NK-92 (cell line): ENCODE measurements at regions not wholly inside any gene's neighbourhood (a gene's known extent, or its start where the extent isn't known, plus 50 kb on each side); places are given as distances from the start of the nearest gene placed in this dataset.

Experiments
- DNase-seq: peaks from one replicate; lab custom pipeline; 2025; ENCODE audit not compliant: unreplicated experiment; lab: John Stamatoyannopoulos, UW

GRCh38 chr4:28354880-28355656, 1494.4 kb downstream of the STIM2 start:
- no peak for DNase-seq

- DNase-seq, result no peak
Observed at GRCh38 chr4:28357990-28358389, 1497.3 kb downstream of the STIM2 start.

- no peak for DNase-seq
Observed at GRCh38 chr4:28358606-28359005, 1498.0 kb downstream of the STIM2 start.

DNA sequence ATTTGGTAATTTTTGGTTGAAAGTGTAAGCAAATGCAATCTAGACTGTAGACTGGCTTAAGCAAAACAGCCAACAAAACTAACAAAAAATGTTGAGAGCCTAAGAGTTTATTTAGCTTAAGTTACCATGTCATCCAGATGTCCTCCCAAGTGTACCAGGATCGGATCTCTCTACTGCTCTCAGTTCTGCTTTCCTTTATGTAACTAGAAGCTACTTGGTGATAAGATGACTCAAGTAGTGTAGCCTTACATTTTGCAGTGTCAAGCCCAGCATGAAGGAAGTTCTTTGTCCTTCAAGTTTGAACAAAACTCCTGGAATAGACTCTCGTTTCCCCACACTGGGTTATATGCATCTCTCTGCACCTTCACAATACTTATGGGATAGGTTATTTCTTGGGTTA, 1500.0 kb downstream of the STIM2 start:
- DNase-seq, result no peak

- DNase-seq, result no peak
Observed at GRCh38 chr4:28362169-28362568, 1501.5 kb downstream of the STIM2 start.

DNA sequence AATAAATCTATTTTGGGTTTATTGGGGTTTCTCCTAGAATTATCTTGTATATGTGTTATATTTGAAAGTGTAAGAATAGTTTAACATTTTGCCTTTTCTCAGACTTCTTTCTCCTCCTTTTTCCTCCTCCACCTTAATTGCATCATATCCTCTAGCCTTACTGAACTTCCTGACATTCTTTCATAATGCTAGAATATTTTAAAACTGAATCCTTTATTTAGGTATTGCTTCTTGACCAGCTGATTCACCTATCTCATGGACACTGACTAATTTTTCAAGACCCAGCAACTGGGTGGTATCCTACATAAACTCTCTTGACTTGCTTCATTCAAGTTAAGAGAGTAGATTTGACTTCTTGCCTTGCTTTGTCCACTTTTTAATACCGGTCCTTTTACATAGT, 1508.9 kb downstream of the STIM2 start:
- no peak for DNase-seq

DNA sequence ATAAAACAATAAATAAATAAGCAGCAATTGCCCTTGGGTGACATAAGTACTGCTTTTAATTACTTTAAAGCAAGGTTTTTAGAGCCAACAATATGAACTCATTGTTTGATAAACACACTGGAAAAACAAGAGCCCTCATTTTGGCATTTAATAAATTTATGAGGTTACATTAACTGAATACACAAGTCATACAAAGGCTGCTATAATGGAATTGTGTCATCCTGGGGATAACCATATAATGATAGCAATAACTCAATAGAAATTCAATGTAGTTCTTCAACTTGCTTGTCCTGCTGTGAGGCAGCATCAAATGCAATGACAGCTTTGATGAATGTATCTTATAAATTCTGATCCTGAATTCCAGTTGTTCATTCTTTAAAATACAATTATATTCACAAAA, 1512.5 kb downstream of the STIM2 start:
- DNase-seq, result no peak

DNA sequence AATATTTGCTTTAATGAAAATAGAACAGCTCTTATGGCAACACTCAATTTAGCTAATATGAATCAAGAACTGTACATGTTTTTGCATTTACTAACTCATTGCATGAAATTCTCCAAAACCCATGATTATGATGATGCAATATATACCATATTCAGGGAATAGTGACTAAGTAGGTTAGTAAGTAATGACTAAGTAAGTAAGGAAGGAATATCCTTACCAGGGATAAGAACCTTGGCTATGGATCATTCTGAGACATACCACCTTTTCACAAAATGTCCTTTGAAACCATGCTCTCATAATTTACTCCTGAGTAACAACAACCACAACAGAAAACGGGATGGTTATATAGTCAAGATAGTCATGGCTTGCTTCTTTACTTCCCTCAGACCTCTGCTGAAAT, 1513.0 kb downstream of the STIM2 start:
- DNase-seq, result no peak

DNA sequence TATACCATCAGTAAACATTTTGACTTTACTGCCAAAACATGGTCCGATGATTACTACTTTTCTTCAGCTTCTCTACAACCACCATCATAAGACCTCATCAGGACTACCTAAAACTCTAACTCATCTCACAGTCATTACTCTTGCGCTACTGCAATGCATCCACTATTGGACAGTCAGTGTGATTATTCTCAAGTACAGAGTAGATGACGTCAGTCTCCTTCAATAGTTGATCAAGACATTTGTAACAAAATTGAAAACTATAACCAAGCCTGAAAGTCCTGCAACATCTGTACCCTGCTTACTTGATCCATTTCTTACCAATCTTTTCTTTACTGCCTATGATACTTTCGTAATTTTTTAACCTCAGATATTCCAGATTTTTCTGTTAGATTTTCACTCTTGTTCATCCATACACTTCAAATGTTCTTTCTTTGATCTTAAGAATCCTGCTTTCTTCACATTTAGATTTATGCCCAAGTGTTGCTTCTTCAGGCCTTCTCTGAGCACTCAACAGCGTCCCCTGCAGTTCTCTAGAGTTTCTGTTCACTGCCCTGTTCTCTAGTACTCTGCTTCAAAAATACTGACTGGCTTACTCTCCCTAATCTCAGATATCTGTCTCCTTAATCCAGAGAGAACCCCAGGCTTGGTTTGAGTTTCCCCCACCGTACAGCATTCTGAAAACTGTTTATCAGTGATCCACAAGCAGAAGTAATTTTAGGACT, 1517.6 kb downstream of the STIM2 start:
- DNase-seq, result no peak

- DNase-seq, result no peak
Observed at GRCh38 chr4:28385801-28386200, 1525.2 kb downstream of the STIM2 start.

DNA sequence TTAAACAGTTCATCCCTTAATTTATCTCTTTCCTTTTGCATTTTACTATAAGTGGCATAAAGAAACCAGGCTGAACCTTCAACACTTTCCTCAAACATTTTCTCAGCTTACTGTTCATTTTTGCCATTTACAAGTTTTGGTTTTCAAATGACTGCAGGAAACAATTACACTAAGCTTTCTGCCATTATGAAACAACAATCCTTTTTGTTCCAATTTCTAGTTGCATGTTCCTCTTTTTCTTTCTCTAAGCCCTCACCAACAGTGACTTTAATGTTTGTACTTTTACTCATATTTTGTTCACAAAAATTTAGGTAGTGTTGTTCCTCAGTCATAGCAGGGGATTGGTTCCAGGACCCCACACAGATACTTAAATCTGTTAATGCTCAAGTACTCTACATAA, 1526.1 kb downstream of the STIM2 start:
- DNase-seq, result no peak

DNA sequence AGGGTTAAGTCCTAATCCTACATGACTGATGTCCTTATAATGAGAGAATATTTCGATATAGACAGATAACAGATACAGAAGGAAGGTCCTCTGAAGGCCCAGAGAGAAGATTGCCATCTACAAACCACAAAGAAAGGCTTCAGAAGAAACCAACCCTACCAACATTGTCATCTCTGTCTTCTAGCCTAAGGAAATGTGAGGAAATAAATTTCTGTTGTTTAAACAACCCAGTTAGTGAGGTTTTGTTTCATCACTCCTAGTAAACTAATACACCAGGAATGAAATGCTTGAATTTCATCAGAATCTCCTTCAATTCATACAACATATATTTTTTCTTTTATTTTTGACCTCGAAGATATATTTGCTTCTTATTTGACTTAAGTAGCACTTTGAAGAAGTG, 1527.8 kb downstream of the STIM2 start:
- DNase-seq, result no peak

GRCh38 chr4:28391877-28392276, 1531.2 kb downstream of the STIM2 start:
- DNase-seq, result no peak

- no peak for DNase-seq
Observed at GRCh38 chr4:28402751-28403150, 1542.1 kb downstream of the STIM2 start.

DNA sequence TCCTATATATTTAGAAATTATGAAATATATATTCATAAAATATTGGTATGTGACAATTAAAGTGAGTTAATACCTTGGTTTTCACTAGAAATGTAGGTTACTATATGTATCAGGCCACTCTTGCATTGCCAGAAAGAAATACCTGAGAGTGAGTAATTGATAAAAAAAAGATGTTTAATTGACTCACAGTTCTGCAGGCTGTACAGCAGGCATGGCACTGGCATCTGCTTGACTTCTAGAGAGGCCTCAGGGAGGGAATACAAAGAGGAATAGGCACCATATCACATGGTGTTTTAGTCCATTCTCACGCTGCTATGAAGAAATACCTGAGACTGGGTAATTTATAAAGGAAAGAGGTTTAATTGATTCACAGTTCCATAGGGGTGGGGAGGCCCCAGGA, 1560.6 kb downstream of the STIM2 start:
- no peak for DNase-seq

DNA sequence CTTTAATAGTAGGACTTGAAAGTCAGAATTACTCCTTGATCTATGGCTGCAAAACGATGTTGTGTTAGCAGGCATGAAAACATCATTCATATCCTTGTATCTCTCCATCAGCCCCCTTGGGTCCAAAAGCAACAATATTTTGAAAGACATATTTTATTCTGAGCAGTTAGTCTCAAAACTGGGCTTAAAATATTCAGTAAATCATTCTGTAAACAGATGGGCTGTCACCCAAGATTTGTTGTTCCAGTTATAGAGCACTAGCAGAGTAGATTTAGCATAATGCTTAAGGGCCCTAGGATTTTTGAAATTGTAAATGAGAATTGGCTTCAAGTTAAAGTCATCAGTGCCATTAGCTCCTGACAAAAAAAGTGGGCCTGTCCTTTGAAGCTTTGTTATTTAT, 1565.6 kb downstream of the STIM2 start:
- no peak for DNase-seq

- no peak for DNase-seq
Observed at GRCh38 chr4:28427306-28428085, 1566.9 kb downstream of the STIM2 start.

DNA sequence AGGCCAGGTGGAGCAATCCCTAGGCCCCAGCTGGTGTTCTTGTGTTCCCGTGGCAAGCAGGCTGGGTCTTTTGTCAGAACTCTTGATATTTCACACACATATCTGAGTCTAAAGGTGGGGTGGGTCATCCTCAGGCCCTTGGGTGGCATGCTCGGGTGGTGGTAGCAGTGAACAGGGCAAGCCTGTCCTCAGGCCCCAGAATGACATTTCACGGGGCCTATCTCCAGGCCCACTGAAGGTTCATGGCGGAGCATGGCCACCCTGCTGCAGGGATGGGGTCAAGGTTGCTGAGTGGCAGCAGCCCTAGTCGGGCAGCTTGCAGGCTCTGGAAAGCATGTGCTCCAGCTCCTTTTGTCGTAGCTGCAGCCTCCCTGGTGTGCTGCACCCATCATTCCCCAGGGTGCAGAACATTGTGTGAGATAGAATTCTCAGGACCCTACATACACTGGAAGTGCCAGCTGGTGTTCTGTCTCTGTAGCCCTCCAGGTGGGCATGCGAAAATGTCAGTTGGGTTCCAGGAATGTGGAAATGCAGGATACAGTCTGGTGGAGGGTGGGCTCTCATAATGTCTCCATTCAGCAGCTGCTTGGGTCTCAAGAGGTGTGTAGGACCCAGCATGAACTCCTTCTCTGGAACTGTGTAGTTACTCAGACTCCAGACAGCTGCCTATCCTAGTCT, 1571.8 kb downstream of the STIM2 start:
- DNase-seq, result no peak

GRCh38 chr4:28435314-28435713, 1574.7 kb downstream of the STIM2 start:
- no peak for DNase-seq

DNA sequence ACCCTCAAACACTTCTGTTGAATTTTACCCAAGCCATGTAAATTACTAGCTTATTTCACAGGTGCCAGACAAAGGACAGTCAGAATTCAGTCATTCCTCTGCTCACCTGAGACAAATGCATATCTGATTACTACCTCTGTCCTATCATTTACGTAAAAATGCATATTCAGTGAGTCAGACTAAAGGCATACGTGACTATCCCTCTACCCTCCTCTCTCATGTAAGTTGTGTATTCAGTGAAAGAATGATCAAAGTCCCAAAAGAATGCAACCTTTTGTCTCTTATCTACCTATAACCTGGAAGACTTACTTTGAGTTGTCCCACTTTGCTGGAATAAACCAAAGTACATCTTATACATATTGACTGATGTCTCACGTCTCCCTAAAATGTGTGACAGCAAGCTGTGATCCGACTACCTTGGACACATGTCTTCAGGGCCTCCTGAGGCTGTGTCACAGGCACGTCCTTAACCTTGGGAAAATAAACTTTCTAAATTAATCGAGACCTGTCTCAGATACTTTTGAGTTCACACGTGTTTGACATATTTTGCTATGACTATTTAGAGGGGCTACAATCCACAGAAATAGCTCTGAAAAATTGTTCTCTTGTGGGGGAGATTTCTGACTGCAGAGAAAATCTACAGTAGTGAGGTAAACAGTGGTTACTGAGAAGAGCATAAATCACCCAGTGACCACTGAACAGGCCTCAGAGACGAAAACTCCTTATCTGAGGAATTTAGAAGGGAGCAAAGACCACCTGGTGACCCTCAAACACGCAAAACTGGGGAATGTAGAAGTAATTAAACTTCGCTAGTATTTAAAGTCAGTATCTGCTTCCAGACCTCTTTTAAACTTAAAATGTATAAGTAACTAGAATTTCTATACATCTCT, 1575.8 kb downstream of the STIM2 start:
- no peak for DNase-seq
